Kidney glomerular epithelial cell (primary cell): ENCODE measurements at regions not wholly inside any gene's neighbourhood (a gene's known extent, or its start where the extent isn't known, plus 50 kb on each side); places are given as distances from the start of the nearest gene placed in this dataset.

Experiments used
- DNase-seq: peaks from one replicate; lab custom pipeline; 2025; lab: John Stamatoyannopoulos, UW

DNA sequence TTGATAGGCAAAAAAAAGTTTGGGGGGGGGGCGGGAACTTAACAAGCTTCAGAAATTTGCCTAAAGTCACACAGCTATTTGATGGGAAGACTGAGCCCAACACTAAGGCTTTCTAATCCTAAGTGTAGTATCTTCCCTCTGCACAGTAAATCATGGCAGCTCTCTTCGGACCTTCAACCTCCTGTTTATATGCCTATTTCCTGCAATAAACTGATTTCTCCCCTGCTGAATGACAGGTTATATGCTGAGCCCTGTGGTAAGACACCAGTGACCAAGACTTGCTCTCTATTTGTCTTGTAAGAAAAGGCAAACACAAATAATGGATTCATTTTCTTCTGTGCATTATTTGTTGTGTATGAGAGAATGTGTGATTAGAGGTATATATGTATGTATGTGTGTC is 355.8 kb upstream of the ARRDC4 start:
- DNase-seq, result no peak

DNA sequence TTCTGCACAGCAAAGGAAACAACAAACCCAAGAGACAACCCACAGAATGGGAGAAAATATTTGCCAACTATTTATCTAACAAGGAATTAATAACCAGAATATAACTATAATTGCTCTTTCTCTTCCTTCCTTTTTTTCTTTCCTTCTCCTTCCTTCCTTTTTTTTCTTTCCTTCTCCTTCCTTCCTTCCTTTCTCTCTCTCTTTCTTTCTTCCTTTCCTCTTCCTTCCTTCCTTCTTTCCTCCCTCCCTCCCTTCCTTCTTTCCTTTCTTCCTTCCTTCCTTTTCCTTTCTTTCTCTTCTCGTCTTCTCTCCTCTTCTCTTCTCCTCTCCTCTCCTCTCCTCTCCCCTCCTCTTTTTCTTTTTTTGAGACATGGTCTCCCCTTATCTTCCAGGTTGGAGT is 345.4 kb upstream of the ARRDC4 start:
- DNase-seq, result no peak

DNA sequence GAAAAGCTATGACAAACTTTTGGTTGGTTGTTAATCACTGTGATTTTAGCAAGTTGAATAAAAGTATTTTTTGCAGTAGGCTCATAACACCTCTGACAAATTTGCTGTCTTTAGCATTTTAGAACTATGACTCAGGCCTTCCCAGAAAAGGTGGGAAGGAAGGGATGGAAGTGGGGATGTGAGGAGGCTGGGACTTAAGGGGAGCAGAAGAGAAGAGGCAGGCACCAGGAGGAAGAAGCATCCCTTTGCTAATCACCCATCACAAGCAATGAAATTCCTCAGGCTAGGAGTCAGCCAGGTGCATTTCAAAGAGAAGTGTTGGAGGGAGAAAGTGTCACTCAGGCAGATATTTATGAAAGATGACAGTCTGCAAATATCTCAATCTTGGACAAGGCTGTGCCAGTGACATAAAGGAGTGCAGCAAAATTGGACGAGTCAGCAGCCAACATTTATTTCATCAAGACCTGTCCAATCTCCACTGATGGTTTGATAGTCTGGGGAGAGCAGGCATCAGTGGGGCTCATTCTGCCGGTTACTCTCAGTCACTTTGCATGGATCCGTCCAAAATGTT is 337.3 kb upstream of the ARRDC4 start:
- no peak for DNase-seq

DNA sequence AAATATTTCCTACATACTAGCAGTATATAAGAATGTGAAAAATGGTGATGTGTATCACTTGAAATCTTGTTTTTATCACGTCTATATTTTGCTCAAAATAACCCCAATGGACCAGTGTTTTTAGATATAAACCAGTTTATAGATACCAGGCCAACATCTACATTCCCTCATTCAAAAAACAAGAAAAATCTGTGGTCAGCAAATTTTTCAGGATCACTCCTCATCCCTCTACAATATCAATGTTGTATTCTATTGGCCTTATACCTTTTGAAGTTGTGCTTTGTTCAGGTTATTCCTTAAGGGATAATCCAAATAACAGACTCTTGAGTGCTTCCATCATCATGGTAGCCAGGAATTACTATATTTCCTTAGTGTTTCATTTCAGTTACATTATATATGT is 332.9 kb upstream of the ARRDC4 start:
- no peak for DNase-seq

DNA sequence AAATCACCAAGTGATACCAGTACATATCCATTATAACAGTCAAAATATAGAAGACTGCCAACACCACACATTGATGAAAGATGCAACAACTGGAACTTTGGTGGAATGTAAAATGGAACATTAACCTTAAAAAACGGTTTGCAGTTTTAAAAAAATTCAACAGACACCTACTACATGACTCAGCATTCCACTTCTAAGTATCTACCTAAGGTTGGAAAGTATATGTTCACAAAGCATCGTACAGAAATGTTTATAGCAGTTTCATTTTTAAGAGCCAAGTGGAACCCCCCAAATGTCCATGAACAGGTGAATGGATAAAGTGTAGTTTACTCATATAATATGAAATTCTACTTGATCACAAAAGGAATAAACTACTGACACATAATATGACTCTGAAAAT is 314.7 kb upstream of the ARRDC4 start:
- no peak for DNase-seq

DNA sequence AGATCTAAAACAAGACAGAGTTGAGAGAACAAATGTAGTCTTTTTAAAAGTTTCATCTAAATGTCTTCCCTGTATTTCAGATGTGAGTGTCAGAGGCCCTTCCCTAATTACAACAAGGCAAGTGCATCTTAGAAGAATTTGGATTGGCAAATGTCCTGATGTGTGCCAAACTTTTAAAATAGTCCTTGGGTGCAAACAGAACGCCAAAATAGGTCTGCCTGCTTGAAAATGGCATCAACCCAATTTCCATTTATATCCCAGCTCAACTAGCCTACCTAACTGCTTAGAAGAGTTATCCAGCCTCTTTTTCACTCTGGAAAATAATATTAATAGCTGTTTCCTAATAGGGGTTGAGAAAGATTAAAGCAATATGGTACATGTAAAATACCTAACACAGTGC is 311.8 kb upstream of the ARRDC4 start:
- no peak for DNase-seq

DNA sequence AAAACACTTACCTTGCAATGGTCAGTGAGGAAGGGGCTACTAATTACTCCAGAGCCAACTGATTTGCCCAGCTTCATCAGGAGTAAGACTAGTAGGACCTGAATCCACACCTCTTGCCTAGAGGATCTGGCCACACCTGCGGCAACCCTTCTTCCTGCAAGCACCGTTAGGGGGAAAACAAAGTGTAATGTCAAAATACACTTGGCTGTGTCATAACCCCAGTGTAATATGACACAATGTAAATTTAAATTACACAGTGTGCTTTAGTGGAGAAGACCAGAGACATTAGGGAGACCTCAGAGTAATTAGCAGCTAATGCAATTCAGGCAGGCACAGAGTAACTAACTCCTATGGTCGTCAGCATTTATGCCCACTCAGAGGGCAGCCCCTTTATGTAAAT is 308.5 kb upstream of the ARRDC4 start:
- DNase-seq, result no peak

DNA sequence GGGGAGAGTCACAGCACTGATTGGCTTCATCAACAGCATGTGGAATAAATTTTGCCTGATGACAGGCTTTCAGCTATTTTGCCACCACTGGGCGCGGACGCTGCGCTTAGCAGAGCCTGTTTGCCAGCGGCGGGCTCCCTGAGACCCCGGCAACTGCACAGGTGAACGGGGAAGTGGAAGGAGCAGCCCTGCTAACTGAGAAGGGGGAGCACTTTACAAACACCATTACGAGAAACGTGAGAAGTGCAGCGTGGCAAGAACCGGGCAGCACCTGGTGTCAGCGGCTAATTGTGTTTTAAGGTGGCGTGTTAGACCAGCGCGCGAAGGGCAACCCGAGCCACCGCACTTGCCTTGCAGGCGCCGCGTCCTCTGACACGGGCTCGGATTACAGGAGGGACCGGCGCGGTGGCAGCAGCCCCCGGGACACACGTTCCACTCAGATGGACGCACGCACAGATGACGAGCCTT is 307.8 kb upstream of the ARRDC4 start:
- DNase-seq, result no peak

DNA sequence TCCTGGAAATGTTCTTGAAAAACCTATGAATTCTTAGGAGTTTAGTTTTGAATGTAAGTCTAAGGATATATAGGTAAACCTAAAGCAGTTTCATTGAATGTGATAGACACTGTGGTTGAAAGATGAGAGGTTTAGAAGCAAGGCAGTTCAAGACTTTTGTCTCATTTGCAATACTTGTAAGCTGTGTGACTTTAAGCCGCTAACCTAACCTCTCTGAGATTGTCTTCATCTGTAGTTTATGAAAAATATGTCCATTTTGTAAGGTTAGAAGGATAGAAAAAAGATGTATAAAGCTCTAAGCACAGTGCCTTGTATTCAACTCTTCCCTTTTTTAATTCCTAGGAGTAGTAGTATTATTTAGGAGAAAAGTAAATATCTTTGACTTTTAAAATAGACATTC is 306.6 kb upstream of the ARRDC4 start:
- no peak for DNase-seq

DNA sequence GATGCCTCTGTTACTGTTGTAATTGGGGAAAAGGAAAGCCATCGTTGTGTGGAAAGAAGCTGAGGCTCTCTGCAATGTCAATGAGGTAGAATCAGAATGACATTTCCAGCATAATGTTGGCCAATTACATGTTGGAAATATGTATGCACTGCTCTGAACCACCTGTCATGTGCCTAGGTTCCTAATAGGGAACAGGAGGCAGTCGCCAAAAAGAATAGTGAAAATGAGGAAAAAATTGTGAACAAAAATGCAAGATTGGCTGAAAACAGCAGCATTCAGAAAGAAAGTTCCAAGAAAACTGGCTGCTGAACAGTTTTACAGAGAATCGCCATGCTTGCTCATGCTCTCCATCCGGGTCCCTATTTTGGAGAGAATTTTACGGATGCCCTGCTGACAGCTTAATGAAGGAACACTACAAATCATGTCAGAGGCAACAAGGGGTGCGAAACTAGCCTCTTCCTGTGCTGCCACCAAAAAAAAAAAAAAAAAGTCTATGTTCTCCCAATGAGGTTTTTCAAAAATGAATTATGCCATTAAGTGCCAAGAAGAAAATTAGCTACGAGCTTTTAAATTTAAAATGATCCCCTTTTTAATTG is 305.9 kb upstream of the ARRDC4 start:
- DNase-seq, result no peak

DNA sequence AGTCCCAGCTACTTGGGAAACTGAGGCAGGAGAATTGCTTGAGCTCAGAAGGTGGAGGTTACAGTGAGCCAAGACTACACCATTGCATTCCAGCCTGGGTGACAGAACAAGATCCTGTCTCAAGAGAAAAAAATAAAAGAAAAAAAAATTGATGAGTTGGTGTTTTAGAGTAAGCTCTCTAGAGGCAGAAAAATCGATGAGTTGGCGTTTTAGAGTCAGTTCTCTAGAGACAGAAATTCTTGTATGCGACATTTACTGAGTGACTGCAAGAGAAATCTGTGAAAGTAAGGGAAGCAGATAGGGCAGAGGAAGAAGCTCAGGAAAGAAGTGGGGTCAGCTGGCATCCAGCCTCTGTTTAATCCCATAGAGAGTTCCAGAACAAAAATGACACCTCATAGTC is 298.7 kb upstream of the ARRDC4 start:
- DNase-seq, result no peak

DNA sequence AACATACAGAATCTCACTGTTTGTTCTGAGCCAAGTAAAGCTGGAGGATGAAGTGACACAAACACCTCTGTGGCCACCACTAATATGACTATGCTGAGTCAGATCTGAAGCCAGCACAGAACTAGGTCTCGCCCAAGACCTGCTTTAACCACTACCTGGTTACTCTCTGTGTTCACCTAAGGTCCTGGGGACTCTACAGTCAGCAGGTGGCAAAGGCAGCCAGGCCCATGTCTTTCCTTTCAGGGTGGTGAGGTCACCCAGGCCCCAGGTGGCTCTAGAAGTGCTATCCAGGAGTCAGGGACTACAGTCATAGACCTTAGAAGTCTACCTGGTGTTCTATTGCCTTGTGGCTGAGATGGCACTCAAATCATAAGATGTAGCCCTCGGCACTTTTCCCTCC is 287.9 kb upstream of the ARRDC4 start:
- DNase-seq, result no peak

DNA sequence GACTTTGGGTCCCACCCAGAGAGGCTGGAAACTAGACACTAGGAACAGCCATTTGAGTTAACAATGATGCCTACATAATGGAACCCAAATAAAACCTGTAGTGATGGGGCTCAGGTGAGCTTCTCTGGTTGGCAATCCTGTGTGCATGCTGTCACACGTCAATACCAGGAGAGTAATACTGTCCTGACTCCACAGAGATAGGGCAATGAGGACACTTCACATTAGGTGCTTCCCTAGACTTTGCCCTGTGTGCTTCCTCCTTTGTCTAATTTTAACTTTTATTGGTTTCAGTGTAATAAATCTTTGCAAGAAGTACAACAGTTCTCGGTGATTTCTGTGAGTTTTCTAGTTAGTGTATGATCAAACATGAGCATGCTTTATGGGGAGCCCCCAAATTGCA is 281.8 kb upstream of the ARRDC4 start:
- no peak for DNase-seq

DNA sequence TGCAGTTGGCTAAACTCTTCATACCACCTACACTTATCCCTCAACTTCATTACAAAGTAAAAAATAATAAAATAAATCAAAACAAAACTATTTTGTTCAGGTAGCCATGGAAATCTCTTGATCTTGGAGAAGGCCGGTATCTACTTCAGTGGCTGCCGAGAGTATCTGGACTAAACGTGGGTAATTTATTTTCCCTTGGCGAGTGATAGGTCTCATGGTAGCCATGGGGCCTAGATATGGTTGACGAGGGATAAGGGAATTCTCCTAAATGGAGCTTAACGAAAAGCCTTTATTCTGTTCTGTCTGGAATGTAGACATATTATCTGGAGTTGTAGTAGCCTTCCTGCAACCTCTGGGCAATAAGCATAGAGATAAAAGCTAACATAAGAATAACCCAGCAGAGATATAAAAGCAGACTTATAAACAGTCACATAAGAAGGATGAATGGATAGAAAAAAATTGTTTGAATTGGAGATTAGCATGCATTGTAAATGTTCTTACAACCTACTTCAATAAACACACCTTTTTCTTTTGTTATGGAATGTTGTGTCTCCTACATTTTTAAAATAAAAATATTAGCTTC is 281.3 kb upstream of the ARRDC4 start:
- DNase-seq, result no peak

DNA sequence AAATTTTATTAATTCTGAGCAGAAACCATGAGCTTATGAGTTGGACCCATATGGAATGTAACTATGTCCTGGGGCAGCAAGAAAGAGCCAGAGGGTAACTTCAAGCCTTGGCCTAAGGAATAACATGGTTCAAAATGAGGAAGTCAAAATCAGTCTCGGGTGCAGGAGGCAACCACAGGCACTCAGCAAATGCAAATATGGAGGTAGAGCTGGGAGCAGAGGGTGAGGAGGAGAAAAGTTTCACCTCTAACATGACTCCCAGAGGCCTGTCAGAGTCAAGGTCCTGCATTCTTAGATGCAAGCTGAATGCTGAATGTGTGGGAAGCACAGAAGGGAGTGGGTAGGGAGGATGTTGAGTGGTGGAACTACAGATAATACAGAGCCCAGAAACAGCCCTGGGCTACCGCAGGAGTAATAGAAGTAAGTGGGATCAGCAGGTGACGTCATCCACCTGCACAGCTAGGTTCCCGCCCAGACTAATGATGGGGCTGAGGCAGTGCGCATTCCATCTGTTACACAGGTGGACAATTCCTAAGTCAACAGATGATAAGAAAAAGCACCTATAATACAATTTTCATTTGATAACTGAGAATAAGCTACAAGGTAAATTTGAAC is 279.8 kb upstream of the ARRDC4 start:
- DNase-seq, result no peak

DNA sequence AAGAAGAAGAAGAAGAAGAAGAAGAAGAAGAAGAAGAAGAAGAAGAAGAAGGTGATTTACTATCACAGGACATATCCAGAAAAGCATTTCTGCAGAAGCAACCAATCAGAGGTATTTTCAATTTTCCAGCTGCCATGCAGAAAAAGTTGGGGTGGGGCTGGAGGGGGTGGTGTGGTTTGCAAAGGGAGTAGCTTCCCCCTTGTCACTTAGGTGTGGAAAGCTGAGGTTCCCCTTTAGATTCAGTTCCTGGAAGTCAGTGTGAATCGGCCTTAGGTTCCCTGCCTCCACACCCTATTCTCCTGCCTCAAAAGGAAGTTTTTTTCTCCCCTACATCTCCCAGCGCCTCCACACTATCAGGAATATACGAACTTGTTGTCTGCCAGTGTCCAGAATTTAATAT is 276.7 kb upstream of the ARRDC4 start:
- DNase-seq, result no peak

DNA sequence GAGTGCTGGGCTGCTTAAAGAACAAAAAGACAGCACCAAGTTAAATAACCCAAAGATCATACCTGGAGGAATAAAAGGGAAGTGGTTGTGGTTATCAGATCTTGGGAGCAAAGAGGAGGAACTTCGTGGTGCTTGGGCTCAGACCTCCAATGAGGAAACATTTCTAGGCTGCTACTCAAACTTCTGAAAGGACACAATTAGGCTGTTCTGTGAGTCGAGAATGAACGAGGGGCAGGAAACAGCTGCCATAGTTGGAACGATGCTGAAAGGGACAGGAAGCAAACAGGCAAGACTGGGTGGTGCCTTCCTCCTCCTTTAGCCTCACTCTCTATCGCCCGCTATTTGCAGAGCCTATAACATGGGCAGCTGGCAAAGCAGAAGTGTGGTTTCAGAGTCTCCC is 276.3 kb upstream of the ARRDC4 start:
- no peak for DNase-seq

DNA sequence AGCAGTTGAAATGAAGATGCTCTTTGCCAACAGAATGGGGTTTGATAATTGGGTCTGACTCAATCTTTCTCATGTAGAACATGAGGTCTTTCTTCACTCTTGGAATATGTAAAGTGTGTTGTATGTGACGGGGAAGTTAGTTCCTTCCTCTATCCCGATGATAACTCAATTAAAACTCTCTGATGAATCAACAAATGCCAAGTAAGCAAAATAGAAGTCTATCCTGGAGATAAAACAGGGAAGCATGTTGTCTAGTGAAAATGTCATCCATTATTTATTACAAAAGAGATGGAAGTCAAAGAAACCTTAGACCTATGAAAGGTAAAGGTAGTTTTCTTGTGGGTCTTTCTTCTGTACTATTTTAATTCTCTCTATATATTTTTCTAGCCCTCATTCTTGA is 274.2 kb upstream of the ARRDC4 start:
- DNase-seq, result no peak

DNA sequence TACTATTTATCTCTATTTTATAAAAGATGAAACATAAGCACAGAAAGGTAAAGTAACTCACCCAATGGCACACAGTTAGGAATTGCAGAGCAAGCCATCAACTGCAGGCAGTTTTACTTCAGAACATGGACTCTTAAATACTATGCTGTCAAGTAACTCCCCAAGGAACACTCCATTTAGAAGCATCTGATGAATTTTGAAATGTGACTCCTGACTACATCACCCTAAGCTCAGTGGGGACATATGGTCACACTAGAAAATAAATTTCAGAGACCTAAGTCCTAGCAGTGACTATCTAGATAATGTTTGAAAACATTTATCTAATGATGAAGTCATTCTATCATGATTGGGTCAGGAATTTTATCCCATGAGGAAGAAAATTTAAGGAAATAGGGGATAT is 272.8 kb upstream of the ARRDC4 start:
- no peak for DNase-seq

DNA sequence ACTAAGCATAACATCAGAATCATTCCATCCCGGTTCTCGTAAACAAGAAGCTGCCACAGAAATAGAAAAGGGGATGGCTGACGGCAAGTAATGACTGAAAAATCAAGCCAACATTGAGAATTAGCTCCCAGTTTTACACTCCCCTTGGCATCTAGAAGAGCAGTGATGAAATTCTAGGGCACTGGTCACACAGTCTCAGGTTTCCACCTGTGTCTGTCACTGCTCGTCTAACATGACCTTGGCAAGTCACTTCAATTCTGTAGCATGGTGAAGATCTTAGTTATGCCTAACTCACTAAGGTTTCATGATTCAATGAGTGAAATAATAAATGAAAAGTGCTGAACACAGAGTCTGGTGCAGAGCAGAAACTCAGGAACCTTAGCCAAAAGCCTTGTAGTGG is 272.3 kb upstream of the ARRDC4 start:
- DNase-seq, result no peak

DNA sequence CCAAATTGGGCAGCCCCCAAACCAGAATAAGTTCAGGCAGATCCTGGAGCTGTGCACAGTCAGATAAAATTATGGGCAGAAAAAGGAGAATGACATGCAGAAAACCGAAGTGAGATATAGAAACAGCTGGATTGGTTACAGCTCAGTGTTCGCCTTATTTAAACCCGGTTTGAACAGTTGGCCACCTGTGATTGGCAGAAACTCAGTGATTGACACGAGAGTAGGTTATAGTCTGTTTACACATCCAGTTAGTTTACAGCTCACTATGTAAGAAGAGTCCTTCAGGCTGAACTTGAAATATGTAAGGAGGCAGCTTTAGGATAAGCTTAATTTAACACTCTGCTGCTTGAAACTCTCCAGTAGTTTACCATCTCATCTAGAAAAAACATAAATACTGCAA is 271.6 kb upstream of the ARRDC4 start:
- no peak for DNase-seq

DNA sequence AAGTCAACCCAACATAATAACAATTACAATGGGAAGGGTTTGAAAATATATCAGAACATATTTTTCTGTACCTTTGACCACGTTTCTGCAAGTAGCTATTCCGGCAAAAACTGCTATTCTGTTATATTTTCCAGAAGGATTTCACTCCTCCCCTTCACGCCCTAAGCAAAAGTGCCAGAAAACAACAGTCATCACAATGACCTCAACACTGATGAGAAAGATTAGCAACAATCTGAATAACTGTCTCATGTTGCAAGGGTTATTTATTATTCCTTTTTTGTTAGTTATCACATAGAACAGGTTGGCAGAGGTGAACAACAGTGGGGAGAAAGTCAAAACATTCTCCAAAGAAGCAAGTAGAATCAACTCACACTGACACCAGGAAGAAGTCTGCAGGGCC is 269.4 kb upstream of the ARRDC4 start:
- DNase-seq, result no peak

DNA sequence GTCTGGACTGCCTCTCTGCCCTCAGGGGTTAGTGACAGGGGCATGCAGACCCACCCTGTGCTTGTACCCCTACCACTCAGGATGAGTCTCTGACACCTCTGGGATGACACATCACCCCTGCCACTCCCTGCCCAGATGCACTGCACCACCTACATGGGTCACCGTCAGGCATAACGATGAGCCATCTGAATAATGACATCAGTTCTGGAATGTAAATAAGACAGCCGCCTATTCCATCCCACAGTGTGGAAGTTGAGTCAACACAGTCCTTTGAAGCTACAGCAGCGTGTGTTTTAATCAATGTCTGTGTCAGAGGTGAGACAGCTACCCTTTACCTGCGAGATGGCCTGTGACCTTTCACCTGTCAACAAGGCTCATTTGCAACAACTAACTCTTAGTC is 268.7 kb upstream of the ARRDC4 start:
- no peak for DNase-seq
